Pons (tissue), 1 donor: ENCODE measurements at regions not wholly inside any gene's neighbourhood (a gene's known extent, or its start where the extent isn't known, plus 50 kb on each side); places are given as distances from the start of the nearest gene placed in this dataset.

Experiments used
- DNase-seq: peaks from one replicate; pipeline ENCODE4 v3.0.0-alpha.2; 2016; ENCODE audit warnings: low spot score

GRCh38 chr2:151197184-151198108 is 64.2 kb downstream of the RBM43 start:
- no peak for DNase-seq

- DNase-seq, result no peak
These were observed 68.1 kb downstream of the RBM43 start for GRCh38 chr2:151193576-151193975.

- DNase-seq, result no peak
These were observed 69.0 kb downstream of the RBM43 start for GRCh38 chr2:151192681-151193080.

- no peak for DNase-seq
These were observed 70.7 kb downstream of the RBM43 start for GRCh38 chr2:151191001-151191400.

GRCh38 chr2:151189125-151189524 is 72.5 kb downstream of the RBM43 start:
- no peak for DNase-seq

GRCh38 chr2:151186011-151186410 is 75.7 kb downstream of the RBM43 start:
- DNase-seq, result no peak

- no peak for DNase-seq
These were observed 78.5 kb downstream of the RBM43 start for GRCh38 chr2:151182899-151183809.

- no peak for DNase-seq
These were observed 79.3 kb downstream of the RBM43 start for GRCh38 chr2:151182396-151182795.

- no peak for DNase-seq
These were observed 80.1 kb downstream of the RBM43 start for GRCh38 chr2:151181524-151181923.

GRCh38 chr2:151180123-151180522 is 81.5 kb downstream of the RBM43 start:
- DNase-seq, result no peak

- no peak for DNase-seq
These were observed 83.5 kb downstream of the RBM43 start for GRCh38 chr2:151178207-151178606.

GRCh38 chr2:151177756-151178155 is 83.9 kb downstream of the RBM43 start:
- no peak for DNase-seq

GRCh38 chr2:151176661-151177060 is 85.0 kb downstream of the RBM43 start:
- DNase-seq, result no peak

GRCh38 chr2:151175864-151176263 is 85.8 kb downstream of the RBM43 start:
- peak; percentile 8 for DNase-seq

GRCh38 chr2:151174127-151174526 is 87.5 kb downstream of the RBM43 start:
- no peak for DNase-seq

- no peak for DNase-seq
These were observed 90.5 kb downstream of the RBM43 start for GRCh38 chr2:151171186-151171585.

GRCh38 chr2:151166410-151166809 is 95.3 kb downstream of the RBM43 start:
- DNase-seq, result no peak

GRCh38 chr2:151165105-151165684 is 96.5 kb downstream of the RBM43 start:
- no peak for DNase-seq

- peak; percentile 12 for DNase-seq
These were observed 99.7 kb downstream of the RBM43 start for GRCh38 chr2:151161821-151162551.

GRCh38 chr2:151159109-151159662 is 102.5 kb downstream of the RBM43 start:
- no peak for DNase-seq

- no peak for DNase-seq
These were observed 104.5 kb downstream of the RBM43 start for GRCh38 chr2:151157000-151157735.
